Pancreas (tissue), 10 donors: ENCODE measurements at regions not wholly inside any gene's neighbourhood (a gene's known extent, or its start where the extent isn't known, plus 50 kb on each side); places are given as distances from the start of the nearest gene placed in this dataset.

Experiments
- ATAC-seq, 4 donors: fragments of 200-7000 bp; cut with Tn5 transposase; one replicate each; pipeline versions ENCODE4 v1.8.0 to v1.9.1; 2020; ENCODE audit warnings: mild to moderate bottlenecking in 4 of 4, moderate library complexity in 4 of 4
- DNase-seq, 6 donors: peaks; one replicate each; pipeline ENCODE4 v3.0.0-alpha.2; 2020
- FAIRE-seq: peaks from 2 replicates; lab custom pipeline; 2012; peaks lifted over from hg19 to GRCh38; lab: Jason Lieb, UNC
- H3K27ac ChIP-seq, 4 donors: fragments of 200-600 bp; sonication (generic); 1 replicate in 3 of 4; 2 replicates in 1 of 4; pipeline versions ENCODE4 v1.5.0 to v1.8.0; 2020
- H3K27me3 ChIP-seq, 4 donors: fragments of 200-600 bp; one replicate each; pipeline ENCODE4 v1.8.0; 2021
- H3K36me3 ChIP-seq, 3 donors: fragments of 200-600 bp; sonication (generic) in 1 of 3; one replicate each; pipeline versions ENCODE4 v1.5.0 to v1.8.0; 2020 to 2021
- H3K4me1 ChIP-seq, 3 donors: fragments of 200-600 bp; one replicate each; pipeline ENCODE4 v1.8.0; 2021
- H3K4me3 ChIP-seq, 4 donors: fragments of 200-600 bp; sonication (generic) in 2 of 4; one replicate each; pipeline versions ENCODE4 v1.5.0 to v1.8.0; 2020 to 2021
- H3K9me3 ChIP-seq, 4 donors: fragments of 200-600 bp; one replicate each; pipeline ENCODE4 v1.8.0; 2021
- CTCF ChIP-seq, 4 donors: fragments of 200-600 bp; sonication (generic) in 3 of 4; IDR thresholded peaks; one replicate each; pipeline versions ENCODE4 v1.5.0 to v1.8.0; 2021; ENCODE audit warnings: antibody characterized with exemption in 4 of 4
- WGBS, 2 donors: extraction: QIAGEN DNeasy Blood & Tissue Kit; methylation state at CpG; one replicate each; pipeline ENCODE4 v1.1.7; 2013; 5-methylcytosine and 5-hydroxymethylcytosine counted together
- intact Hi-C, 3 donors: fragments of 100-400 bp; cut with DNase I; formaldehyde crosslinking; loops; one replicate each; pipeline versions ENCODE4 v1.11.1 to v1.14.2; 2022
- donor health status: healthy with polysubstance abuse.
- donor health status: DM: no; HTN: no; CAD: no; lungs with moderate emphysema.
- donor health status: DM: no; HTN: no; CAD: no.
- donor health status: control.
- donor health status: control.
- donor health status: Bipolar disorder and iron deficiency.
- donor health status: DM: yes; HTN: yes; CAD: no.
- donor health status: DM: no; HTN: no; CAD: no.
- donor health status: DM: no; HTN: no; CAD: no.
- donor health status: DM: yes; HTN: yes; CAD: no.

- no peak for TF ChIP-seq CTCF (IDR thresholded peaks at IDR 0.05)
- Histone ChIP-seq H3K27me3 (peaks cover 0 to 3% (median 0%) of the 10 kb centered on the region in 4 donors), H3K36me3 (no peaks in the 10 kb centered on the region), H3K4me3 (no peak overlapping the region), H3K27ac (no peak overlapping the region), H3K4me1 (no peaks in the 10 kb centered on the region), H3K9me3 (no peaks in the 10 kb centered on the region)
- intact Hi-C loops: no loop called here
- FAIRE-seq: no peak
- ATAC-seq: no peak
- no peak for DNase-seq
- WGBS, 2 donors: 72 to 85% methylated on average over 14 of the region's 14 CpGs
Observed at GRCh38 chr17:5843366-5844026, 226.7 kb upstream of the WSCD1 start.

- H3K27ac ChIP-seq: no peak overlapping the region
- intact Hi-C loops: no loop called here
- H3K4me3 ChIP-seq: no peak overlapping the region
- no peaks in the 10 kb centered on the region for H3K4me1 ChIP-seq
- H3K36me3 ChIP-seq: no peaks in the 10 kb centered on the region
- TF ChIP-seq CTCF (IDR thresholded peaks at IDR 0.05): no peak
- ATAC-seq: no peak
- no peak for FAIRE-seq
- 71 to 76% methylated on average over 5 of the region's 5 CpGs for WGBS, 2 donors
- peaks cover 0 to 3% (median 0%) of the 10 kb centered on the region in 4 donors for H3K27me3 ChIP-seq
- DNase-seq: no peak
- no peaks in the 10 kb centered on the region for H3K9me3 ChIP-seq
Observed at GRCh38 chr17:5846001-5846400, 224.2 kb upstream of the WSCD1 start.

- FAIRE-seq (no peak), ATAC-seq (no peak), DNase-seq (no peak)
- intact Hi-C loops: no loop called here
- Histone ChIP-seq H3K4me1 (no peaks in the 10 kb centered on the region), H3K9me3 (no peaks in the 10 kb centered on the region), H3K27me3 (peaks cover 0 to 5% (median 0%) of the 10 kb centered on the region in 4 donors), H3K27ac (no peak overlapping the region), H3K36me3 (no peaks in the 10 kb centered on the region), H3K4me3 (no peak overlapping the region)
- no peak for TF ChIP-seq CTCF (IDR thresholded peaks at IDR 0.05)
- 48 to 61% methylated on average over 7 of the region's 7 CpGs for WGBS, 2 donors
Observed at GRCh38 chr17:5854871-5855554, 215.2 kb upstream of the WSCD1 start.

- H3K4me1 ChIP-seq: no peaks in the 10 kb centered on the region
- H3K27me3 ChIP-seq: no peaks in the 10 kb centered on the region
- no peaks in the 10 kb centered on the region for H3K36me3 ChIP-seq
- no peak for FAIRE-seq
- TF ChIP-seq CTCF (IDR thresholded peaks at IDR 0.05): no peak
- 58 to 85% methylated on average over 4 of the region's 4 CpGs for WGBS, 2 donors
- DNase-seq: no peak
- no peak overlapping the region for H3K4me3 ChIP-seq
- H3K27ac ChIP-seq: no peak overlapping the region
- intact Hi-C loops: no loop called here
- ATAC-seq: no peak
- no peaks in the 10 kb centered on the region for H3K9me3 ChIP-seq
Observed at GRCh38 chr17:5861246-5861645, 208.9 kb upstream of the WSCD1 start.

- Histone ChIP-seq H3K27ac (no peak overlapping the region), H3K9me3 (no peaks in the 10 kb centered on the region), H3K27me3 (no peaks in the 10 kb centered on the region), H3K4me3 (no peak overlapping the region), H3K36me3 (no peaks in the 10 kb centered on the region), H3K4me1 (no peaks in the 10 kb centered on the region)
- ATAC-seq (no peak), FAIRE-seq (no peak), DNase-seq (no peak)
- intact Hi-C loops: no loop called here
- no peak for TF ChIP-seq CTCF (IDR thresholded peaks at IDR 0.05)
- WGBS, 2 donors: 79 to 84% methylated on average over 4 of the region's 4 CpGs
Observed at GRCh38 chr17:5861854-5862253, 208.3 kb upstream of the WSCD1 start.
